BJ (cell line): ENCODE measurements at regions not wholly inside any gene's neighbourhood (a gene's known extent, or its start where the extent isn't known, plus 50 kb on each side); places are given as distances from the start of the nearest gene placed in this dataset.

Source experiments
- CTCF ChIA-PET: fragments of 350-600 bp; formaldehyde crosslinking; extraction: SDS; loops from one replicate; lab custom pipeline; 2021; ENCODE audit warnings: antibody characterized with exemption, inconsistent platforms; lab: Yijun Ruan, JAX
- POLR2A ChIA-PET: fragments of 300-600 bp; sonication (Branson Sonifier 250); formaldehyde crosslinking; extraction: SDS; loops from one replicate; lab custom pipeline; 2021; ENCODE audit warnings: antibody characterized with exemption; lab: Charles Lee
- DNase-seq: peaks from one replicate; pipeline ENCODE4 v3.0.0-alpha.2; 2011; ENCODE audit warnings: low read depth
- H3K27me3 ChIP-seq: 2 replicates; pipeline ENCODE4 v1.6.0; 2011; ENCODE audit warnings: low read length; ENCODE audit not compliant: control insufficient read depth, insufficient read depth
- H3K36me3 ChIP-seq: 2 replicates; pipeline ENCODE4 v1.5.1; 2011; ENCODE audit warnings: low read length; ENCODE audit not compliant: control insufficient read depth, insufficient read depth
- H3K4me3 ChIP-seq: 2 replicates; pipeline ENCODE4 v1.5.1; 2011; ENCODE audit warnings: low read depth, mild to moderate bottlenecking, control low read depth, low read length
- CTCF ChIP-seq: IDR thresholded peaks from 2 replicates; pipeline ENCODE4 v1.5.1; 2011; ENCODE audit warnings: low read depth, mild to moderate bottlenecking, control low read depth, inconsistent platforms, low read length, moderate library complexity; ENCODE audit not compliant: insufficient read depth

GRCh38 chr1:187949567-187949966 is 1120.8 kb downstream of the PLA2G4A start:
- no peak for DNase-seq
- no peak for TF ChIP-seq CTCF
- CTCF ChIA-PET: no interaction called here
- POLR2A ChIA-PET: no interaction called here
- no peaks in the 10 kb centered on the region for H3K36me3 ChIP-seq
- H3K4me3 ChIP-seq: no peak overlapping the region
- H3K27me3 ChIP-seq: no peaks in the 10 kb centered on the region

- no peak overlapping the region for H3K4me3 ChIP-seq
- no peak for DNase-seq
- CTCF ChIA-PET: no interaction called here
- no peak for TF ChIP-seq CTCF
- no peaks in the 10 kb centered on the region for H3K36me3 ChIP-seq
- H3K27me3 ChIP-seq: no peaks in the 10 kb centered on the region
- POLR2A ChIA-PET: no interaction called here
Observed at GRCh38 chr1:187951817-187952216, 1123.1 kb downstream of the PLA2G4A start.

- Histone ChIP-seq H3K4me3 (no peak overlapping the region), H3K27me3 (no peaks in the 10 kb centered on the region), H3K36me3 (no peaks in the 10 kb centered on the region)
- DNase-seq: no peak
- CTCF ChIA-PET: no interaction called here
- TF ChIP-seq CTCF: no peak
- POLR2A ChIA-PET: no interaction called here
Observed at GRCh38 chr1:187952446-187952845, 1123.7 kb downstream of the PLA2G4A start.

GRCh38 chr1:187956975-187957374 is 1128.2 kb downstream of the PLA2G4A start:
- DNase-seq: no peak
- no peak overlapping the region for H3K4me3 ChIP-seq
- CTCF ChIA-PET: no interaction called here
- POLR2A ChIA-PET: no interaction called here
- TF ChIP-seq CTCF: no peak
- H3K27me3 ChIP-seq: no peaks in the 10 kb centered on the region
- no peaks in the 10 kb centered on the region for H3K36me3 ChIP-seq

GRCh38 chr1:187958207-187958606 is 1129.5 kb downstream of the PLA2G4A start:
- no peak for DNase-seq
- CTCF ChIA-PET: no interaction called here
- POLR2A ChIA-PET: no interaction called here
- Histone ChIP-seq H3K36me3 (no peaks in the 10 kb centered on the region), H3K27me3 (no peaks in the 10 kb centered on the region), H3K4me3 (no peak overlapping the region)
- TF ChIP-seq CTCF: no peak
